Heart right ventricle (tissue), 16 donors: ENCODE measurements at regions not wholly inside any gene's neighbourhood (a gene's known extent, or its start where the extent isn't known, plus 50 kb on each side); places are given as distances from the start of the nearest gene placed in this dataset.

Experiments
- ATAC-seq, 8 donors: fragments of 200-7000 bp; cut with Tn5 transposase; one replicate each; pipeline ENCODE4 v1.9.1; 2020; ENCODE audit warnings: mild to moderate bottlenecking in 8 of 8, moderate library complexity in 8 of 8, moderate number of reproducible peaks in 1 of 8
- DNase-seq, 2 donors: peaks; one replicate each; pipeline ENCODE4 v3.0.0-alpha.2; 2020
- H3K27ac ChIP-seq, 10 donors: fragments of 200-600 bp; sonication (generic) in 2 of 10; one replicate each; pipeline versions ENCODE4 v1.5.0 to v1.8.0; 2020 to 2022; ENCODE audit warnings: mild to moderate bottlenecking in 3 of 10
- H3K27me3 ChIP-seq, 7 donors: fragments of 200-600 bp; one replicate each; pipeline ENCODE4 v1.8.0; 2021 to 2022; ENCODE audit warnings: mild to moderate bottlenecking in 2 of 7
- H3K36me3 ChIP-seq, 9 donors: fragments of 200-600 bp; sonication (generic) in 1 of 9; one replicate each; pipeline versions ENCODE4 v1.5.0 to v1.8.0; 2020 to 2022; ENCODE audit warnings: mild to moderate bottlenecking in 2 of 9
- H3K4me1 ChIP-seq, 9 donors: fragments of 200-600 bp; sonication (generic) in 1 of 9; one replicate each; pipeline versions ENCODE4 v1.5.0 to v1.8.0; 2020 to 2022; ENCODE audit warnings: mild to moderate bottlenecking in 4 of 9
- H3K4me3 ChIP-seq, 10 donors: fragments of 200-600 bp; sonication (generic) in 2 of 10; one replicate each; pipeline versions ENCODE4 v1.5.0 to v1.8.0; 2020 to 2022; ENCODE audit warnings: mild to moderate bottlenecking in 7 of 10, moderate library complexity in 2 of 10
- H3K9me3 ChIP-seq, 11 donors: fragments of 200-600 bp in 10 of 11; sonication (generic) in 2 of 11; one replicate each; pipeline versions ENCODE4 v1.5.0 to v1.8.0; 2013 to 2022; ENCODE audit warnings: mild to moderate bottlenecking in 2 of 11, control low read depth in 1 of 11, moderate library complexity in 1 of 11
- CTCF ChIP-seq, 9 donors: fragments of 200-600 bp; sonication (generic) in 2 of 9; IDR thresholded peaks; one replicate each; pipeline versions ENCODE4 v1.5.0 to v1.8.0; 2021 to 2022; ENCODE audit warnings: antibody characterized with exemption in 9 of 9, mild to moderate bottlenecking in 5 of 9, moderate library complexity in 1 of 9
- WGBS, 2 donors: extraction: QIAGEN DNeasy Blood & Tissue Kit; methylation state at CpG; one replicate each; pipeline ENCODE4 v1.1.7; 2013; ENCODE audit warnings: inconsistent platforms in 1 of 2; 5-methylcytosine and 5-hydroxymethylcytosine counted together
- intact Hi-C, 10 donors: fragments of 100-400 bp; cut with DNase I; formaldehyde crosslinking; loops; one replicate each; pipeline versions ENCODE4 v1.11.1 to v1.14.2; 2022
- donor health status: Arrhythmogenic right ventricular cardiomyopathy.
- donor health status: ischemic (EF 13 %, LVEDD 7.1; RV severe dilation, severe dysfunction).
- donor health status: healthy with polysubstance abuse.
- donor health status: DM: no; HTN: yes; CAD: no.
- donor health status: DM: no; HTN: no; CAD: no.
- donor health status: ischemic (EF 25% LVEDD 6.9; RV normal size, moderate dysfunction).
- donor health status: ischemic (EF 25% LVEDD 5.7; RV mildly dilated, moderate dysfunction).
- donor health status: healthy.
- donor health status: DM: yes; HTN: yes; CAD: no.
- donor health status: Ischemic cardiomyopathy.
- donor health status: ischemic (EF 35%, LVEDD 5.7; RV mildly dilated, moderate dysfunction).
- donor health status: nonischemic (EF 11% LVEDD 7.7; RV severe dilation, severe dysfunction).
- donor health status: DM: yes; HTN: yes; CAD: no.
- donor health status: PGD.
- donor health status: ischemic (EF 29% LVEDD 5.4; RV normal size, mild dysfunction).
- donor health status: nonischemic (EF 23%, LVEDD 6.1; RV moderate dilation, normal function).

DNA sequence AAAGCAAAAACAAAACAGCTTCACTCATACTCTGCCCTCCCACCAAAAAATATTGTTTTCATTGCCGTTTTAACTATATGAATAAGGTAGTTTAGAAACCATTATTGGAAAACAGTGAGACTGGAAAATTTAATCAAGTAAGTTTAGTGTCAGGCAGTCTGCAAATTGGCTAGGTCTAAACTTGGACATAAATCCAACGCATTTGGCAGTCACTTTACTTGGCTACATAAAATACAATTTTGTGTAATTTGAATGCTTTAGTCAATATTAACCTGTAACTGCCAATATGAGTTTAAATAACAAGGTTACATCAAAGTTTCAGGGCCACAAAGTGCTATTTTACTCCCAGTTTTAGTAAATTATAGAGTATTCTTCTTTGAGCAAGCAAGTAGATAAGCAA is 202.3 kb upstream of the SLC38A2 start:
- TF ChIP-seq CTCF (IDR thresholded peaks at IDR 0.05): no peak
- H3K36me3 ChIP-seq: no peaks in the 10 kb centered on the region
- no peaks in the 10 kb centered on the region for H3K9me3 ChIP-seq
- peaks cover 0 to 33% (median 16%) of the 10 kb centered on the region in 9 donors for H3K4me1 ChIP-seq
- intact Hi-C loops: loop anchor here in 1 of 10 donors (10.0 kb wide), 1 partner anchor 80 kb away; no protein-coding TSS in a partner anchor
- no peak overlapping the region for H3K27ac ChIP-seq
- no peak overlapping the region for H3K4me3 ChIP-seq
- DNase-seq: no peak
- 58 to 69% methylated on average over 2 of the region's 2 CpGs for WGBS, 2 donors
- no peaks in the 10 kb centered on the region for H3K27me3 ChIP-seq
- ATAC-seq: no peak

DNA sequence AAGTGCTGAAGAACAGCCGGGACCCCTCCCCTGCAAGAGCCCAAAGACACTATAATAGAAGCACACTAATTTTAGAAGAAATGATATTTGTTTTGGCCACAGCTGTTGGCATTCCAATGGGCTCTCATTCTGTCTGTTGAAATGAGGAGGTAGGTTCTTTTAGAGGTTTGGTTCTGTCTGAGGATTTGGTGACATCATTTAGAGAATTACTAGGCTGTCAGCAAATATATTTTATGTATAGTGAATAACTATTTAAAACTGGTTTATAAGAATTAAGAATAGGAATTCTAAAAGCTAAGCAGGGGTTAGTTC is 200.7 kb upstream of the SLC38A2 start:
- Histone ChIP-seq H3K27me3 (no peaks in the 10 kb centered on the region), H3K4me1 (peaks cover 0 to 31% (median 16%) of the 10 kb centered on the region in 9 donors), H3K4me3 (no peak overlapping the region), H3K36me3 (no peaks in the 10 kb centered on the region), H3K27ac (peak overlapping the region in 3 of 10 donors; percentile 4 to 24 (median 6)), H3K9me3 (peaks cover 0 to 10% (median 5%) of the 10 kb centered on the region in 11 donors)
- no peak for TF ChIP-seq CTCF (IDR thresholded peaks at IDR 0.05)
- intact Hi-C loops: loop anchor here in 1 of 10 donors (10.0 kb wide), 1 partner anchor 81 kb away; no protein-coding TSS in a partner anchor
- peak in 3 of 8 donors; percentile 29 to 47 (median 46) for ATAC-seq
- DNase-seq: no peak
- WGBS, 2 donors: 9 to 41% methylated on average over 1 of the region's 1 CpG

DNA sequence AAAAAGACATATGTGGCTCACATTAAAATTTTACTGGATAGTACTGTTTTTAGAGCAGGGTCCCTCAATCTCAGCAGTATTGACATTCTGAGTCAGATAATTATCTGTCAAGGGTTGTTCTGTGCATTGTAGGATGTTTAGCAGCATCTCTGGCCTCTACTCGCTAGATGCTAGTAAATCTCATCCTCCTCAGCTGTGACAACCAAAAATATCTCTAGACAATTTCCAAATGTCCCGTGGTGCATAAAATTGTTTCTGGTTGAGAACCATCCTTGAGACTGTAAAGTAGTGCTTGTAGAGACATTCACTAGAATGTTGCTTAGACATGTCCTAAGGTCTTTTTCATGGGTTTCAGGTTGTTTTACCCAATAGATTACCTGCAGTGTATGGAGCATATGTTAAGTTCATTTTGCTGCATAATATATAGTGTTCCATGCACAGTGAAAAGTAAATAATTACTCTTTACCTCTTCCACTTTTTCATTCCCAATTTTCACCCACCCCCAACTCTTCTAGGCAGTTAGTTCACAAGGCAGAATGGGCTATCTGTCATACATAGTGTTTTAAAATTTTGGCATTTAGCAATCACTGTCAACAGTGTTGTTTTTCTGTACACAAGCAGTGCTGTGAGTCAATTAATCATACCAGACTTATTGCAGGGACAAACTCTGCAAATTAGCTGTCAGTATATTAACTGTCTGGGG is 200.2 kb upstream of the SLC38A2 start:
- no peak overlapping the region for H3K4me3 ChIP-seq
- H3K9me3 ChIP-seq: peaks cover 0 to 15% (median 10%) of the 10 kb centered on the region in 11 donors
- peak overlapping the region in 3 of 10 donors; percentile 4 to 24 (median 6) for H3K27ac ChIP-seq
- intact Hi-C loops: loop anchor here in 1 of 10 donors (10.0 kb wide), 1 partner anchor 82 kb away; no protein-coding TSS in a partner anchor
- peaks cover 0 to 31% (median 16%) of the 10 kb centered on the region in 9 donors for H3K4me1 ChIP-seq
- no peak for TF ChIP-seq CTCF (IDR thresholded peaks at IDR 0.05)
- ATAC-seq: no peak
- no peak for DNase-seq
- no peaks in the 10 kb centered on the region for H3K36me3 ChIP-seq
- 47 to 56% methylated on average over 2 of the region's 2 CpGs for WGBS, 2 donors
- no peaks in the 10 kb centered on the region for H3K27me3 ChIP-seq

GRCh38 chr12:46571608-46572007 is 199.0 kb upstream of the SLC38A2 start:
- DNase-seq (no peak), ATAC-seq (no peak)
- TF ChIP-seq CTCF (IDR thresholded peaks at IDR 0.05): no peak
- 94 to 95% methylated on average over 3 of the region's 3 CpGs for WGBS, 2 donors
- H3K36me3 ChIP-seq: no peaks in the 10 kb centered on the region
- H3K4me1 ChIP-seq: peaks cover 0 to 31% (median 16%) of the 10 kb centered on the region in 9 donors
- H3K9me3 ChIP-seq: peaks cover 0 to 27% (median 14%) of the 10 kb centered on the region in 11 donors
- H3K27me3 ChIP-seq: no peaks in the 10 kb centered on the region
- intact Hi-C loops: loop anchor here in 1 of 10 donors (10.0 kb wide), 1 partner anchor 83 kb away; no protein-coding TSS in a partner anchor
- no peak overlapping the region for H3K27ac ChIP-seq
- H3K4me3 ChIP-seq: no peak overlapping the region
